ENCODE measurements at regions not wholly inside any gene's neighbourhood (a gene's known extent, or its start where the extent isn't known, plus 50 kb on each side); places are given as distances from the start of the nearest gene placed in this dataset.
A peak's percentile ranks its signal among the peaks of the same experiment; 100 is the strongest.

- Histone ChIP-seq H3K36me3 (no peaks in the 10 kb centered on the region), H3K27me3 (no peaks in the 10 kb centered on the region), H3K4me1 (peaks cover 0 to 13% (median 2%) of the 10 kb centered on the region in 4 donors), H3K27ac (no peak overlapping the region), H3K4me3 (no peak overlapping the region), H3K9me3 (no peaks in the 10 kb centered on the region)
- DNase-seq, result no peak
- TF ChIP-seq, protein P1, sequence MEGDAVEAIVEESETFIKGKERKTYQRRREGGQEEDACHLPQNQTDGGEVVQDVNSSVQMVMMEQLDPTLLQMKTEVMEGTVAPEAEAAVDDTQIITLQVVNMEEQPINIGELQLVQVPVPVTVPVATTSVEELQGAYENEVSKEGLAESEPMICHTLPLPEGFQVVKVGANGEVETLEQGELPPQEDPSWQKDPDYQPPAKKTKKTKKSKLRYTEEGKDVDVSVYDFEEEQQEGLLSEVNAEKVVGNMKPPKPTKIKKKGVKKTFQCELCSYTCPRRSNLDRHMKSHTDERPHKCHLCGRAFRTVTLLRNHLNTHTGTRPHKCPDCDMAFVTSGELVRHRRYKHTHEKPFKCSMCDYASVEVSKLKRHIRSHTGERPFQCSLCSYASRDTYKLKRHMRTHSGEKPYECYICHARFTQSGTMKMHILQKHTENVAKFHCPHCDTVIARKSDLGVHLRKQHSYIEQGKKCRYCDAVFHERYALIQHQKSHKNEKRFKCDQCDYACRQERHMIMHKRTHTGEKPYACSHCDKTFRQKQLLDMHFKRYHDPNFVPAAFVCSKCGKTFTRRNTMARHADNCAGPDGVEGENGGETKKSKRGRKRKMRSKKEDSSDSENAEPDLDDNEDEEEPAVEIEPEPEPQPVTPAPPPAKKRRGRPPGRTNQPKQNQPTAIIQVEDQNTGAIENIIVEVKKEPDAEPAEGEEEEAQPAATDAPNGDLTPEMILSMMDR (IDR thresholded peaks at IDR 0.05), result no peak
- TF ChIP-seq EP300 (IDR thresholded peaks at IDR 0.05), result no peak
- no peak for TF ChIP-seq POLR2AphosphoS5 (IDR thresholded peaks at IDR 0.05)
- no peak for TF ChIP-seq POLR2A (IDR thresholded peaks at IDR 0.05)
- WGBS, 2 donors, result 80 to 91% methylated on average over 2 of the region's 2 CpGs
- ATAC-seq (ENCODE audit: low FRiP score in 2 of 2), result no peak
Observed at GRCh38 chr4:37771771-37772170, 54.7 kb upstream of the PGM2 start.

- no peaks in the 10 kb centered on the region for H3K36me3 ChIP-seq
- no peaks in the 10 kb centered on the region for H3K27me3 ChIP-seq
- no peaks in the 10 kb centered on the region for H3K9me3 ChIP-seq
- ATAC-seq (ENCODE audit: low FRiP score in 2 of 2) (no peak), DNase-seq (no peak)
- H3K27ac ChIP-seq, result no peak overlapping the region
- TF ChIP-seq, protein P1 (IDR thresholded peaks at IDR 0.05), result no peak
- no peak for TF ChIP-seq EP300 (IDR thresholded peaks at IDR 0.05)
- TF ChIP-seq POLR2AphosphoS5 (IDR thresholded peaks at IDR 0.05), result no peak
- TF ChIP-seq POLR2A (IDR thresholded peaks at IDR 0.05), result no peak
- WGBS, 2 donors, result 74 to 85% methylated on average over 2 of the region's 2 CpGs
- peaks cover 0 to 13% (median 2%) of the 10 kb centered on the region in 4 donors for H3K4me1 ChIP-seq
- H3K4me3 ChIP-seq, result no peak overlapping the region
Observed at GRCh38 chr4:37770016-37770415, 56.5 kb upstream of the PGM2 start.

- TF ChIP-seq POLR2A (IDR thresholded peaks at IDR 0.05), result no peak
- TF ChIP-seq, protein P1 (IDR thresholded peaks at IDR 0.05), result no peak
- no peak for TF ChIP-seq POLR2AphosphoS5 (IDR thresholded peaks at IDR 0.05)
- TF ChIP-seq EP300 (IDR thresholded peaks at IDR 0.05), result no peak
- Histone ChIP-seq H3K36me3 (no peaks in the 10 kb centered on the region), H3K27ac (no peak overlapping the region), H3K9me3 (no peaks in the 10 kb centered on the region), H3K27me3 (no peaks in the 10 kb centered on the region), H3K4me3 (no peak overlapping the region), H3K4me1 (peaks cover 0 to 13% (median 2%) of the 10 kb centered on the region in 4 donors)
- 85 to 92% methylated on average over 4 of the region's 4 CpGs for whole genome bisulfite sequencing, 2 donors
- ATAC-seq (ENCODE audit: low FRiP score in 2 of 2), result no peak
- no peak for DNase-seq
Observed at GRCh38 chr4:37769391-37769989, 57.0 kb upstream of the PGM2 start.

DNA sequence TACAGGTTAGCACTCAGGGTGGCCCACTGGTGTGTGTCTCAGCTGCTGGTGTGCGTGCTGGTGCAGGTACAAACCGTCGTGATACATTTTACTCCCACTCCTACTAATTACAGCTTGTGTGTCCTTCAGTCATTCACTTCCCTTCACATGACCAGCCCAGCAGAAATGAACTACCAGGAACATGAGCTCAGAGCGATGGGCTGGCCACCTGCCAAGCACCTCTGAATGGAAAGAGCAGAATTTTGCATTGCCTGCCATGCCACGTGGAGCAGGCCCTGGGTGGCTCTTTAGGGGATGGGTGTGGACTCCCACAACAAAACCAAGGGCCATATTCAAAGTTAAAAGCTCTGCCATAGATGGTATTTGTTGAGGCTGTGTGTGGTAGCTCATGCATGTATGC is 58.9 kb upstream of the PGM2 start:
- H3K4me1 ChIP-seq, result peaks cover 0 to 13% (median 5%) of the 10 kb centered on the region in 4 donors
- no peak overlapping the region for H3K4me3 ChIP-seq
- peak; percentile 26 to 53 for ATAC-seq (ENCODE audit: low FRiP score in 2 of 2)
- 26 to 35% methylated on average over 5 of the region's 5 CpGs for WGBS, 2 donors
- no peak for TF ChIP-seq POLR2A (IDR thresholded peaks at IDR 0.05)
- TF ChIP-seq, protein P1 (IDR thresholded peaks at IDR 0.05), result no peak
- TF ChIP-seq POLR2AphosphoS5 (IDR thresholded peaks at IDR 0.05), result no peak
- no peak for TF ChIP-seq EP300 (IDR thresholded peaks at IDR 0.05)
- no peaks in the 10 kb centered on the region for H3K36me3 ChIP-seq
- DNase-seq, result peak in 1 of 2 donors; percentile 81
- no peak overlapping the region for H3K27ac ChIP-seq
- H3K27me3 ChIP-seq, result no peaks in the 10 kb centered on the region
- no peaks in the 10 kb centered on the region for H3K9me3 ChIP-seq

DNA sequence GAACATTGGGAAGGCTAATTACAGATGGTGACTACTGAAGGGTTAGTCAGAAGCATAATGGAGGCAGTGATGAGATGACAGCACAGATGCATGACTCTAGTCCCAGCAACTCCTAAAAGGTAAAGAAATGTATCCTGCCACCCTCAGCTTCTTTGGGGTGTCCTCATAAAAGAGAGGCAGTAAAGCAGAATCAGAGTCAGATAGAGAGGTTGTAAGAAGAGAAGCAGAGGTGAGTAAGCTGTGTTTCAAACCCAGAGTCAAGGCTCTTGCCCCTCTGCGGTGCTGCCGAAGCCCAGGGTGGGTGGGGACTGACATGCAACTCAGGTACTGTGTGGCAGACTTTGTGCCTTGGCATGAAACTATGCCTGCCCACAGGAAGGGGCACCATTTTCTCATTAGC is 59.5 kb upstream of the PGM2 start:
- H3K36me3 ChIP-seq, result no peaks in the 10 kb centered on the region
- no peaks in the 10 kb centered on the region for H3K9me3 ChIP-seq
- peaks cover 0 to 14% (median 8%) of the 10 kb centered on the region in 4 donors for H3K4me1 ChIP-seq
- WGBS, 2 donors, result 92 to 96% methylated on average over 2 of the region's 2 CpGs
- no peak for TF ChIP-seq EP300 (IDR thresholded peaks at IDR 0.05)
- TF ChIP-seq, protein P1 (IDR thresholded peaks at IDR 0.05), result no peak
- TF ChIP-seq POLR2AphosphoS5 (IDR thresholded peaks at IDR 0.05), result no peak
- no peak for TF ChIP-seq POLR2A (IDR thresholded peaks at IDR 0.05)
- ATAC-seq (ENCODE audit: low FRiP score in 2 of 2) (no peak), DNase-seq (no peak)
- no peaks in the 10 kb centered on the region for H3K27me3 ChIP-seq
- H3K4me3 ChIP-seq, result no peak overlapping the region
- no peak overlapping the region for H3K27ac ChIP-seq
